Neural progenitor cell (in vitro differentiated cells): ENCODE measurements at regions not wholly inside any gene's neighbourhood (a gene's known extent, or its start where the extent isn't known, plus 50 kb on each side); places are given as distances from the start of the nearest gene placed in this dataset.

ENCODE experiments used
- CTCF ChIP-seq: fragments of 200-600 bp; sonication (generic); IDR thresholded peaks from 2 replicates; pipeline ENCODE4 v1.5.1; 2017; ENCODE audit warnings: antibody characterized with exemption, mild to moderate bottlenecking
- EZH2 ChIP-seq: fragments of 200-600 bp; sonication (generic); IDR thresholded peaks from 2 replicates; pipeline ENCODE4 v1.6.1; 2017; ENCODE audit warnings: antibody characterized with exemption, mild to moderate bottlenecking, moderate library complexity

GRCh38 chr2:234673961-234674759, 177.3 kb upstream of the ARL4C start:
- no peak for TF ChIP-seq CTCF
- TF ChIP-seq EZH2: no peak
